Astrocyte (in vitro differentiated cells and primary cell): ENCODE measurements at regions not wholly inside any gene's neighbourhood (a gene's known extent, or its start where the extent isn't known, plus 50 kb on each side); places are given as distances from the start of the nearest gene placed in this dataset.

Source experiments
- CTCF ChIP-seq: IDR thresholded peaks from 2 replicates; pipeline ENCODE4 v1.5.1; 2011; ENCODE audit warnings: low read depth, mild to moderate bottlenecking, inconsistent platforms, low read length, moderate library complexity; ENCODE audit not compliant: insufficient read depth
- EZH2 ChIP-seq: IDR thresholded peaks from 2 replicates; pipeline ENCODE4 v1.6.1; 2012; ENCODE audit warnings: mild to moderate bottlenecking, low read length, inconsistent platforms; ENCODE audit not compliant: insufficient read depth

- TF ChIP-seq EZH2: no peak
- no peak for TF ChIP-seq CTCF
Observed at GRCh38 chr9:30362373-30362772, 2022.1 kb upstream of the ACO1 start.
